NCI-H2171 treated with DMSO at 0.1 percent for 48 hours (cell line): ENCODE measurements at regions not wholly inside any gene's neighbourhood (a gene's known extent, or its start where the extent isn't known, plus 50 kb on each side); places are given as distances from the start of the nearest gene placed in this dataset.
"Not testable (repeated sequence)": the region's sequence is repeated elsewhere in the genome, so short reads cannot be mapped to it uniquely, and the experiment has no call there.

Experiments
- DNase-seq: peaks from one replicate; lab custom pipeline; 2025; lab: John Stamatoyannopoulos, UW

DNA sequence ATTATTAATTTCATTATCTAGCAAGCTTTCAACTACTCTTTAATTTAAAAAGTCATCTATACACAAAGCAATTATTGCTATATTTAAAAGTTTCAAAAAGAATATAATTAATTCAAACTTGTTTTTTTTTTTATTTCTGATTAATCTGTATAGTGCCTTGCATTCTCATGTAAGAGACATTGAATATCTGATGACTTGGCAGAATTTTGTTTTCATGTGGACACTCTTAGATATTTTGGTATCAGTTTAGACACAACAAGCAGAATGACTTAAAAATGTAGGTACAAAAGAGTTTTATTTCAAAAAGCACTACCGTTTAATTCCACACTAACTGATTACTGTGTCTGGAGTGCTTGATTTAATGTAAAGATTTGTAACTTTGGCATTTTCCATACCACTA, 1129.6 kb downstream of the PDHA2 start:
- no peak for DNase-seq

DNA sequence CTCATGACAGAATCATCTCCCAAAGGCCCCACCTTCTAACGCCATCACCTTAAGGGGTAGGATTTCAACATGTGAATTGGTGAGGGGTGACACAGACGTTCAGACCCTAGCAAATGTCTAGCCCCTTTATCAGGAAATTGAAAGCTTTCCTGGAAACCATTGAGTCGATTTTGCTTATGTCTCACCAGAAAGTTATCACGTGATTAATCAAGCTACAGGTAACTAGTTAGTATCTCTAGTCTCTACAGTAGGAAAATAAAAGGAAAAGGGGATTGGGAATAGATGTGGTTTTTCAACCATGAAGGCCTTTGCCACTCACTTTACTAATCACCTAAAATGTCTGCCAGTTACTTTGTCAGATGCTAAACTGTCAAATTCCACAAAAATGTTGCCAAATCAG, 1133.0 kb downstream of the PDHA2 start:
- no peak for DNase-seq

DNA sequence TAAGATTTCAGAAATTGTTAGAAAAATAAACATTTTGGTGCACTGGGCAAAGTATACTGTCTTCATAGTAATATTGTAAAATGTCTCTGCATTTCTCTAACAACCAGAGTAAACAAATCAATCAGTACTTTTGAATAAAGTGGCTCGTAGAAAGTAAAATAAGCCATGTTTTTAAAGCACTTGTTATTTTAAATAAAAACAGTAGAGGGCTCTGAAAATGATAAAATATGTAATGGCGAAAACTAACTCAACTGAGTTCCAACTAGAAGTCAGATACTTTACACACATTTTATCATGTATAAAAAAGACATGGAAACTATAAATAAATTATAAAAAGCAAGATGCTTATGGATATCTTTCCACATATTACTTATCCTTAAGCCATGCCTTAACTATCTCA, 1134.4 kb downstream of the PDHA2 start:
- no peak for DNase-seq

DNA sequence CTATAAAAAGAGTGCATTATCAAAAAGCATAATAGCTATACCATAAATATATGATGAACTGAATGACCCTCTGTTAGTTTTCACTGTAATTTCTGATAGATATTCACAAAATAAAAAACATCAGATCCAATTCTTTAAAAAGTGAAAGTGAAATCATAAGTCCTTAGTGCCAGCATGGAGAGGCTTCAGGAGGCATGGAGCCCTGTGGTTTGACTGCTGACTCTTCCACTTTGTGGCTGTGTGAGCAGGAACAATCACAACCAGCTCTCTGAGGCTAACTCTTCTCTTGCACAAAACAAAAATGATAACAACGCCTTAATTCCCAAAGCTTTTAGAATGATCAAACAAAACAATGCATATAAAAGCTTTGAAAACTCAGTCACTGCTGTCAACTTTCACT, 1143.9 kb downstream of the PDHA2 start:
- DNase-seq = no peak

DNA sequence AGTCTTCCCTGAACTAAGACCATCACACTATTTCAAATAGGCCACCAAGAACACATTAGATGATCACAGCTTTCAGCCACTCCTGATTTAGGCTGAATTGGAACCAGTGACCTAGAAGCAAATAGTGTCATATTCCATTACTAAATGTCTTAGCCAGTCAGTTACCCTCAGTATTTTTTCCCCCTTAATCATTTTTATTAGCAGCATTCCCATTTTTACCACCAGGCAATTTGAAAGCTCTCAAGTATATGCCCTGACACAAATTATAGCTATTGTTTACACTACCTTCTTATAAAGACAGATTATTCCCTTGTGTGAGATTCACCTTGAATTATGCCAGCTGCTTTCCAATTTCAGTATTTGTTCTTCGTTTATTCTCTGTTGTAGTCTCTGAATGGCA, 1146.9 kb downstream of the PDHA2 start:
- no peak for DNase-seq

DNA sequence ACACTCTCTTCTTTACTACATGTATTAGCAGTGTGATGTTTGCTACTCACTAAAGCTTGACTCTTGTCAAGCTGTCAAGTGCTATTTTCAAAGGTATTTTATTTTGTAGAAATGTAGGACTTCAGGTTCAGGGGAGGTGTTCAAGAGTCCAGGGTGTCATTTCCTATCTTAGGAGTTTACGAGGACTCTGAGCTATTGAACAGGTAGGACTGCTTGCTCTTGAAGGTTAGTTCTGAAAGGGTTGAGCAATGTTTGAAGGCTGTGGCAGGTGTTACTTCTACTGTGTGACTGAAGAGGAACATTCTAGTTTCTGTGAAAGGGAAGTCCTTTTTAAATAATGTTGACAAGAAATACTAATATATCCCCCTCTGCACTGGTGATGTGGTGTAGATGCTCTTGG, 1151.2 kb downstream of the PDHA2 start:
- DNase-seq = no peak

DNA sequence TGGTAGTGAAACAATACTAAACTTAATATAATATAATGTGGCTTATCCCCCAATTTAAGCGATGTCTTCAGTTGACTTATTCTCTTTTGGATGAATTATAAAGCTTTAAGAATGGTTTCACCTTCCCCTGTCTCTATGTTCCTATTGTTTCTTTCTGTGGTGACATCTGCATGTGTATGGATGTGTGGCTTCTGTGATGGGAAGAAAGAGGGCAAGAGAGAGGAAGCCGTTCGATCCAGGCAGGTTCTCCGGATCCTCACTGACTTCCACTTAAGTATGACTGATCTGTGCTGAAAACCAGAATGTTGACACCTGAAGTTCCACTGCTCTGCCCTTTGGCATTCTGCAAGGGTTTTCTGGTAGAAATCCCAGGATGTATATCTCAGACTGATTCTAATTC, 1150.8 kb downstream of the STPG2 start:
- DNase-seq = no peak

DNA sequence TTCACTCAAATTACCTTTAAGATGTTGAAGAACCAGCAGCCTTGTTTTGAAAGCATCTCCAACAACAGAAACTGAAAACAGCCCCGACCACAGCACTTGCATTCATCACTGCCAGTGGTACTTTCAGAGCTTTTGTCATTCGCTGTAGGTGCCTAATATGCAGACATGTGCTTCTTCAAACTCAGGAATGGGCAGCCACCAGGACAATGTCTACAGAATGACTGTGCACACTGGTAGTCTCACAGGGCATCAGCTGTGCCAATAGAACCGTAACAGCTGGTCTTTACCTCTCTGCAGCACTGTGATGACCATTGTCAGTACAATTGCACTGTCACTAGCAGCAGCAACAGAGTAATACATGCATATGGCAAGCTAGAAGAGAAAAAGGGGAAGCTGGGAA, 1149.7 kb downstream of the STPG2 start:
- no peak for DNase-seq

DNA sequence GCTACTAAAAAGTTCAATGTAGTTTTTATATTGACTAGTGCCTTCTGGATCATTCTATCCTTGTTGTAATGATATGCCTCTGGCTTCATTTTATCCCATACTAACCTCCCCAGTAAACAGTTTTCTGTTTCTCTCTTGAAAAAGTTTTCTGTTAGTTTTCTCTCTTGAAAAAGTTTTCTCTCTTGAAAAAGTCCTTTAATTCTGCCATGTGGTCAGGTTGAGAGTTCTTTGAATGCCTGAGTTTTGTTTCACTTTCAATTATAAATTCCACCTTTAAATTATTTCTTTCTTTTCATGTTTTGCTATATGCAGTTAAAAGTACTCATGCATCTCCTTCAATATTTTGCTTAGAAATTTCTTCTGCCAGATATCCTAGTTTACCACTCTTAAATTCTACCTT, 1139.6 kb downstream of the STPG2 start:
- DNase-seq = no peak

DNA sequence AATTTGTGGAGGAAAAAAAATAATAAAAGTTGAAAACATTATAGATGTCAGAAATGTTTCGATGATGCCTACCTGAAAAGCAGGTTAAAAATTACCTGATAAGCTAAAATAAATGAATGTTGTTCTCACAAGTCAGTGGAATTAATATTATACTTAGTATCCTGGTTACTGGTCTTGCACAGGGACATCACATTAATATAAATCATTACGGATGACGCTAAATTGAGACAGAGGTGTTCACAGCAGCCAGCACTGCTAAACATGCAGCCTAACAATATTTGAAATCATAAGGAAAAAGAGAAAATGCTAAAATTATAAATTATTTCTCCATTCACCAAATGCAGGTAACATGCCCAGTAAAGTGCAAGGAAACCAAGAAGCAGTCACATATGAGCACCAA, 1130.0 kb downstream of the STPG2 start:
- no peak for DNase-seq

DNA sequence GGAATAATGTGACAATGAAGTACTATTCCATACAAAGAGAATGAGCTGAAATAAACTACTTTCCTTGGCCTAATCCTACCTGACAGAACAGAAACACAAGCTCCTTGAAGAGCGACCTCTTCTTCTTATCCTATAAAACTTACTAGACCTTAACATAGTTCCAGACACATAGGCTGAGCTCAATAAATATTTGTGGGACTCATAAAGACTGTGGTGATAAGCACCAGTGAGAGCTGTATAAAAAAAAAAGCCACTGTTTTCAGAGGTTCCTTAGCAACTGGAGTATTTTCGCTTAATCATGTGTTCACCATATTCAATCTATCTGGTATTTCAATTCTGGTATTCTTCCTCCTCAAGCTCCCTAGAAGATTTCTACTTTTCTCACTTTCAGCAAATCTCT, 1129.6 kb downstream of the STPG2 start:
- DNase-seq = no peak

DNA sequence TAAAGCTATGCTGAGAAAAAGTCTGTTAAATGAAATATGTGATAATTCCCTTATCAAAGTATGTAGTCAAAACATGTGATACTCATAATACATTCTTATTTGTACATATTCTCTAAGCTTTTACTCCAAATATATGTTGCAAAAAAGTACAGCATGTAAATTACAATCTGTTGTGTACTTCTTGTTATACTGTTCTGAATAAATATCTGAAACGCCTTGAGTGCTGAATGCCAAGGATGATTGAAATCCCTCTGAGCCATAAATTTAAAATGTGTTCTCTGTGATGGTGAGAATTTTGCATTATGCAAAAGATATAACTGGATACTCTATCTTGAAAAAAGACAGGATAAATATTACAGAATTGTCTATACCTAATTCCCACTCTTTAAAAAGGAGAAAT, 1128.0 kb downstream of the STPG2 start:
- no peak for DNase-seq

DNA sequence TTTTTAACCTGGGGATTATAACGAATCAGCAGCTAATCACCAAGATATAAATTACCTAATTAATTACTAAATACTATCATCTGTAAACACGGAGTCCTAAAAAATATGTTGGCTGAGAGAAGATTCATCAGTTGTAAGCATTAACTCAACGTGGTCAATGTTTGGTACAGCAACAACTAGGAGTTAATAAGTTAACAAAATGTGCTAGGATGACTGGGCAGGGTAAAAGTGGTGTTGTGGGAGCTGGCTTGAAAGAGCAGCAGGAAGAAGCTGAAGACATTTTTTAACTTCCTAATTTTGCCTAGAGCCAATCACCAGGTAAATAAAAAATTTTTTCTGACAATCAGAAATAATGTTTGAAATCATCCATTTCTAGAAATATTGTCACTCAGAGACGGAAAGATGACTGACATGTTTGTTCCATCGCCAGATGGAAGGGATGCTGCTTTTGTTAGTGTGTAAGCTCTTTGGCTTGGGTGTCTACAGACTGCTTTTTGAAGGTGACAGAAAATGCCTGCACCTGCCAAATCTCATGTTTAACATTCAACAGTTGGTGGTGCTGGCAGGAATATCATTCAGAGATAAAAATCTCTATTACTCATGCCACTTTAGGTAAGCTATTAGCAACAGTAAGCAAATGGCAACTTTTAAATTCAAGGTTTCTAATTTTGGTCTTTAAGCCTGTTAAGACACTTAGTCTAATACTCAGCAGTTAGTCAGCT, 1126.9 kb downstream of the STPG2 start:
- no peak for DNase-seq

DNA sequence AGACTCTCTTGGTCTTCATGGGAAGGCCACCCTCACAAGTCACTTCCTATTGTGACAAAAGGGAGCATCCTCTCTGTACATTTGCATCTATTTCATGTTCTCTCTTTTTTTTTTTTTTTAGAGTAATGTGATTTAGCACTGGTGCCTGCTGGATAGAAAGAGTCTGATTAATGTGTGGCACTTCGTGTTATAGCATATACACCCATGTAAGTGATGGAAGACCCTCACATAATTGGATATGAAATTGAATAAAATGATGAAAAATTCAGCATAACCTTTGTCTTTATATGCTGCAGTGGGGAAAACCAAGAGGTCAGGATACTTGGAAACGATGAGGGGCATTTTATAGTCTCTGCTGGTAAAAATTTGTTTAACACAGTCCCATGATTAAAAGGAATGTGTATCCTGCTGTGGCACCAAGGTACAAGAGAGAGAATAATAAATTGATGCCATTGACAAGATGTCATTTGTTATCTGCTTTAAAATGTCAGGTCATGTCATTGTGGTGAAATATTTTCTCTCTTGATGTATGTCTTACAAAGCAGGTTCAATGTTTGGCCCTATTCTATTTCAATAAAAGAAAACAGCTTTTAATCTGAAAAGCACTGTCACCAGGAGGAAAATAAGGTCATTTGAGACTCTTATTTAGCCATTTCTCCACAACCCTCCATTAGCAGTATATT, 1115.4 kb downstream of the STPG2 start:
- DNase-seq = no peak

DNA sequence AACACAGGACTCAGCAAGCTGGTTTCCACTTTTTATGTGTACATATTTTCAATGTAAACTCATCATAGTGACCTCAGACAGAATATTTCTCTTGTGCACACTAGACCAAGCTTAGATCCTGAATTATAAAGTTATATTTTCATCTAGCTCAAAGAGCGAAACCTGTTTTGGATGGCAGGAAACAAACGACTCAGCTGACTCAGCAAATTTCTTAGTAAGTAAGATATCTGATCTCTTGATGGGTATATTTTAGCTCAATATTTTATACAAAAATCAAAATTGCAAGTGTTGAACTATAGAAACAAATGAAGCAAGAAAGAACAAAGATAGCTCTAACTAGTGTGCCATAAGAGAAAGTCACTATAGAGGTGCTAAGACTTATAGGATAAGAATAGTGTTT, 1114.5 kb downstream of the STPG2 start:
- DNase-seq = no peak

DNA sequence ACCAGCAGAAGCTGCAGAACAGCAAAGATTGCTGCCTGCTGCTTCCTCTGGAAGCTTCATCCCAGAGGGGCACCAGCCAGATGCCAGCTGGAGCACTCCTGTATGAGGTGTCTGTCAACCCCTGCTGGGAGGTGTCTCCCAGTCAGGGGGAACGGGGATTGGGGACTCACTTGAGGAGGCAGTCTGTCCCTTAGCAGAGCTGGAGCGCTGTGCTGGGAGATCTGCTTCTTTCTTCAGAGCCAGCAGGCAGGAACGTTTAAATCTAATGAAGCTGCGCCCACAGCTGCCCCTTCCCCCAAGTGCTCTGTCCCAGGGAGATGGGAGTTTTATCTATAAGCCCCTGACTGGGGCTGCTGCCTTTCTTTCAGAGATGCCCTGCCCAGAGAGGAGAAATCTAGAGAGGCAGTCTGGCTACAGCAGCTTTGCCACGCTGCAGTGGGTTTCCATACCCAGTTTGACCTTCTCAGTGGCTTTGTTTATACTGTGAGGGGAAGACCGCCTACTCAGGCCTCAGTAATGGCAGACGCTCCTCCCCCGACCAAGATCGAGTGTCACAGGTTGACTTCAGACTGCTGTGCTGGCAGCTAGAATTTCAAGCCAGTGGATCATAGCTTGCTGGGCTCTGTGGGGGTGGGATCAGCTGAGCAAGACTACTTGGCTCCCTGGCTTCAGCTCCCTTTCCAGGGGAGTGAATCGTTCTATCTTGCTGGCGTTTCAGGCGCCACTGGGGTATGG, 1105.7 kb downstream of the STPG2 start:
- peak; percentile 6 for DNase-seq

DNA sequence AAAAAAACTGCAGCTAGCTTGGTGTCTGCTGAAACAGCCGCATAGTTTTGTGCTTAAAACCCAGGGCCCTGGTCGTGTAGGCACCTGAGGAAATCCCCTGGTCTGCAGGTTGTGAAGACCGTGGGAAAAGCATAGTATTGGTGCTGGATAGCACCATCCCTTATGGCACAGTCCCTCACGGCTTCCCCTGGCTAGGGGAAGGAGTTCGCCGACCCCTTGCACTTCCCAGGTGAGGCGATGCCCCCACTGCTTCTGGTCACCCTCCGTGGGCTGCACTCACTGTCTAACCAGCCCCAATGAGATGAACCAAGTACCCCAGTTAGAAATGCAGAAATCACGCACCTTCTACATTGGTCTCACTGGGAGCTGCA, 1105.1 kb downstream of the STPG2 start:
- DNase-seq = no peak

DNA sequence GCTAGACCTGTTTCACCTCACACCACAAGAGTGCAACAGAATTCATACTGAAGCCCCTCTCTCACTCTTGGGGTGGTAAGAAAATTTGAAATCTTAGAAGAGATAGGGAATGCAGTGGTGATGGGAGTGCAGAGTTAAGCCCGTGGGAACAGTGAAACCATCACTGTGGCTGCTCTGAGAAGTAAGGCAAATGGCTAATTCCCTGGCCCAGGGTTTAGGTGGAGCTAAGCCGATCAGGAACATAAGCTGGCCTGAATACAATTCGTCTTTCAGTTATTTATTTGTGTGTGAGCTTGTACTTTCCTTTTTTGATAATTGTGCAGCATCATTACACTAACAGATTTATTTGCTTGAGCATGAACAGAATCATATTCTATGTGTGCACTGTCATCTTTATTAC, 1070.6 kb downstream of the STPG2 start:
- no peak for DNase-seq

DNA sequence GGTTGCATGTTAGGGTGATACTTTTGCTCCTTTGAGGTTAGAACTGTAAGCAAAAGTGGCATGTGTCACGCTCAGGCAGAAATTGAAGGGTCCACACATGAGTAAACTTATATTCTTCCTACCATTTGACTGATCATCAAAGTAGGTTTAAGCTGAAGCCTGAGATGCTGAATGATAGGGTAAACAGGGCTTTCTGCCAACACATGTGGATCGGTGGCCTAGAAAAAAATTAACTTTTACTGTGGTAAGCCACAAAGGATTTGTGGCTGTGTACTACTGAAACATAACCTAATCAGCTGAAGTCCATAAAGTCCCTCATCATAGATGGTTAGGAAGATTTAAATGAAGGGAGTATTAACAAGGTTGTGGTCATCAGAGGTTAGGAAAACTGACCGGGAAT, 1070.1 kb downstream of the STPG2 start:
- DNase-seq = no peak

DNA sequence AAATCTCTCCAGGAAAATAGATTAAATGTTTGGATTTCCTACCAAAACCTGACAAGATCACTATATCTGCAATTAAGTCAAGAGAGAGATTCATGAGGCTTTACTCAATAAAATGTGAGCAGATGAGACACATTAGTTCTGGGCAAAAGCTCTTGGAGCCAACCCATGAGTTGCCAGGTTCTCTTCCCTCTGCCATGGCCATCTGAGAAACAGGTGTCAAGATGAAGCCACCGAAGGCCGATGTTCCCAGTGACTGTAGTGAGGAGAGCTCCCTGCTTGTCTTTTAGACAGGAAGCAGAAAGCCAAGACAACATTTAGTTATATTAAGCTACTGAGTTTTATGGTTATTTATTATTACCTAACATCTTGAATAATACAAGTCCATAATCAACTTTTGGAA, 1068.7 kb downstream of the STPG2 start:
- DNase-seq = no peak

DNA sequence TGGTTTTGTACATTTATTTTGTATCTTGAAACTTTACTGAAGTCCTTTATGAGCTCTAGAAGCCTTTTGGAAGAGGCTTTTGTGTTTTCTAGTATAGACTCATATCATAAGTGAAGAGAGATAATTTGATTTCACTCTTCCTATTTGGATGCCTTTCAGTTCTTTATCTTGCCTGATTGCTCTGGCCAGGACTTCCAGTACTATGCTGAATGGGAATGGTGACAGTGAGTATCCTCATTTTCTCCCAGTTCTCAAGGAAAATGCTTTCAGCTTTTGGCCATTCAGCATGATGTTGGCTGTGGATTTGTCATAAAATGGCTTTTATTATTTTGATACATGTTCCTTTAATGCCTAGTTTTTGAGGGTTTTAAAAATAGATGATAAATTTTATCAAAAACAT, 1061.3 kb downstream of the STPG2 start:
- DNase-seq = no peak

DNA sequence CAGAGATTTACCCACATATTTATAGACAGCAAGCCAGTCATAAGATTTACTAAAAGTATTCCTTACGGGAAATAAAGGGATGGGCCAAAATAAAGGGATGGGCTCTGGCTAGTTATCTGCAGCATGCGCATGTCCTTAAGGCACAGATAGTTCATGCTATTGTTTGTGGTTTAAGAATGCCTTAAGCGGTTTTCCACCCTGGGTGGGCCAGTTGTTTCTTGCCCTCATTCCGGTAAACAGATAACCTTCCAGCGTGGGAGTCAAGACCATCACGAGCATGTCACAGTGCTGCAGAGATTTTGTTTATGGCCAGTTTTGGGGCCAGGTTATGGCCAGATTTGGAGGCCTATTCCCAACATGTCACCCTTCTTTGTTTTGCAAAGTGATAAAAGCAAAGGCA, 1046.2 kb downstream of the STPG2 start:
- not testable (repeated sequence) for DNase-seq

DNA sequence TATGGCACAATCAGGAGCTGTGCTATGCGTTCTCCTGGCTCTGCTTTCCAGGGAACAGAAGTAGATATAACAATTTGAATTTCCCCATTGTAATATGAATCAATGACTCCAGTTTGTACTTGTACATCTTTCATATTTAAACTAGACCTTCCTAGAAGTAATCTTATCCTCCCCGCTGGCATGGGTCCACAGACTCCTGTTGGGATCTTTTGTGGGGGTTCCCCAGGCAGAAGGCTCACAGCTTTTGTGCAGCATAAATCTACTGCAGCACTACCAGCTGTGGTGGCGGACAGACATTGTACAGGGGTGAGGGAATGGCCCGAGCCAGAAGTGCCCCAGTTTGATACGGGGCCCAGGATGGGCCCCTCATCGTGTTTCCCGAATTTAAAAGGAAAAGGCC, 1042.1 kb downstream of the STPG2 start:
- not testable (repeated sequence) for DNase-seq
